Mammary epithelial cell (primary cell): ENCODE measurements at regions not wholly inside any gene's neighbourhood (a gene's known extent, or its start where the extent isn't known, plus 50 kb on each side); places are given as distances from the start of the nearest gene placed in this dataset.

Source experiments
- EZH2 ChIP-seq: IDR thresholded peaks from 2 replicates; pipeline ENCODE4 v1.6.1; 2012; ENCODE audit warnings: low read length, inconsistent platforms, borderline replicate concordance
- TF ChIP-seq, protein P1 (sequence below), 2 donors: IDR thresholded peaks in 1 of 2; conservative IDR thresholded peaks in 1 of 2; 2 replicates each; pipeline ENCODE4 v1.5.1; 2011 to 2012; ENCODE audit warnings: inconsistent platforms in 2 of 2, low read length in 2 of 2, mild to moderate bottlenecking in 2 of 2, control low read depth in 1 of 2, low read depth in 1 of 2; ENCODE audit not compliant: insufficient read depth in 1 of 2; ENCODE audit errors: extremely low read depth in 1 of 2

DNA sequence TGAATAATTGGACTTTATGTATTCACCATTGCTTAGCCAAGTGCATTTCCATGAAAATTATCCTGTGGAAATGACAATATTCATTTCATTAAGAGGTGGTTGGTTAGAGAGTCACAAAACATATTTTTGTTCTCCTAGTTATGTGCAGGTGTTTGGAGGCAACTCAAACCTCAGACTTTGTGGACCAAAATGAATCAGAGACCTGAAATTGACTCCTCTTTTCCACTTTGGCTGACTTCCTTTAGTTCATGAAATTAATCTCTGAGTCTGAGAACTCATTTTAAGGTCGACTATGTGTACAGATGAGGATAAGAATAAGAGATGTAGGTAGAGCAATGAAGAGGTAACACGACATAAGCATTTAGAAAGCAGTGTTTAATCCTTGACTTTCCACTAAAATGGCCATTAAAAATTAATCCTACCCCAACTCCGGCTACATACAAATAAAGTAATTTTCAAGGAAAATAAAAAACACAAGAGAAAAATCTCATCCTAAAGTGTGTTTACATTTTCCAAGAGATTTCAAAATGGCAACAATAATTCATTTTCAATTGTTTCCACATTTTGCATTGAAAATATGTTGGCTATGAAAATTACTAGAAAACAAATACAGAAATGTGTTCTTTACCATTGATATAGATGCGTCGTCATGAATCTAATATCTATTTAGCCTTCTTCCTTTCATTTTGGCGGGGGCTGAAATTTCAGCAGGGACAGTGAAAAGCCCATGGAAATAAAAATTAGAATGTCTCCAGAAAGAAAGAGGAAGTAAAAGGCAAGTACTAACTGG lies 185.4 kb upstream of the CSNK1A1L start:
- TF ChIP-seq, protein P1, sequence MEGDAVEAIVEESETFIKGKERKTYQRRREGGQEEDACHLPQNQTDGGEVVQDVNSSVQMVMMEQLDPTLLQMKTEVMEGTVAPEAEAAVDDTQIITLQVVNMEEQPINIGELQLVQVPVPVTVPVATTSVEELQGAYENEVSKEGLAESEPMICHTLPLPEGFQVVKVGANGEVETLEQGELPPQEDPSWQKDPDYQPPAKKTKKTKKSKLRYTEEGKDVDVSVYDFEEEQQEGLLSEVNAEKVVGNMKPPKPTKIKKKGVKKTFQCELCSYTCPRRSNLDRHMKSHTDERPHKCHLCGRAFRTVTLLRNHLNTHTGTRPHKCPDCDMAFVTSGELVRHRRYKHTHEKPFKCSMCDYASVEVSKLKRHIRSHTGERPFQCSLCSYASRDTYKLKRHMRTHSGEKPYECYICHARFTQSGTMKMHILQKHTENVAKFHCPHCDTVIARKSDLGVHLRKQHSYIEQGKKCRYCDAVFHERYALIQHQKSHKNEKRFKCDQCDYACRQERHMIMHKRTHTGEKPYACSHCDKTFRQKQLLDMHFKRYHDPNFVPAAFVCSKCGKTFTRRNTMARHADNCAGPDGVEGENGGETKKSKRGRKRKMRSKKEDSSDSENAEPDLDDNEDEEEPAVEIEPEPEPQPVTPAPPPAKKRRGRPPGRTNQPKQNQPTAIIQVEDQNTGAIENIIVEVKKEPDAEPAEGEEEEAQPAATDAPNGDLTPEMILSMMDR (conservative IDR thresholded peaks at IDR 0.05 in 1 of 2, IDR thresholded peaks at IDR 0.05 in 1 of 2; ENCODE audit: extremely low read depth in 1 of 2, insufficient read depth in 1 of 2, low read depth in 1 of 2, low read length in 2 of 2): no peak
- TF ChIP-seq EZH2: no peak
